BLaER1 (cell line): ENCODE measurements at regions not wholly inside any gene's neighbourhood (a gene's known extent, or its start where the extent isn't known, plus 50 kb on each side); places are given as distances from the start of the nearest gene placed in this dataset.
A peak's percentile ranks its signal among the peaks of the same experiment; 100 is the strongest.

Experiments
- H3K27ac ChIP-seq: shearing (Covaris generic); formaldehyde crosslinking; 2 replicates; pipeline ENCODE4 v1.8.1; 2022
- H3K27me3 ChIP-seq: shearing (Covaris generic); formaldehyde crosslinking; 2 replicates; pipeline ENCODE4 v1.8.1; 2022
- H3K36me3 ChIP-seq: shearing (Covaris generic); formaldehyde crosslinking; 2 replicates; pipeline ENCODE4 v1.8.1; 2022
- H3K4me1 ChIP-seq: shearing (Covaris generic); formaldehyde crosslinking; 2 replicates; pipeline ENCODE4 v1.8.1; 2022
- H3K4me2 ChIP-seq: shearing (Covaris generic); formaldehyde crosslinking; 2 replicates; pipeline ENCODE4 v1.8.1; 2022
- H3K4me3 ChIP-seq: shearing (Covaris generic); formaldehyde crosslinking; 2 replicates; pipeline ENCODE4 v1.8.1; 2022
- H3K9ac ChIP-seq: shearing (Covaris generic); formaldehyde crosslinking; 2 replicates; pipeline ENCODE4 v1.8.1; 2022
- H3K9me3 ChIP-seq: shearing (Covaris generic); formaldehyde crosslinking; 2 replicates; pipeline ENCODE4 v1.8.1; 2022
- H4K20me1 ChIP-seq: shearing (Covaris generic); formaldehyde crosslinking; 2 replicates; pipeline ENCODE4 v1.8.1; 2022
- Cebpa-rat ChIP-seq: shearing (Covaris generic); IDR thresholded peaks from 2 replicates; pipeline ENCODE4 v1.8.1; 2022

- H3K36me3 ChIP-seq = no peaks in the 10 kb centered on the region
- TF ChIP-seq Cebpa-rat = no peak
- H3K9me3 ChIP-seq = peaks cover 31% of the 10 kb centered on the region; the same call in 1 of the 2 replicates
- H3K27me3 ChIP-seq = no peaks in the 10 kb centered on the region
- H3K4me3 ChIP-seq = no peak overlapping the region
- H3K9ac ChIP-seq = no peak overlapping the region
- no peak overlapping the region for H3K27ac ChIP-seq
- H3K4me1 ChIP-seq = no peaks in the 10 kb centered on the region
- no peaks in the 10 kb centered on the region for H4K20me1 ChIP-seq
- H3K4me2 ChIP-seq = no peak overlapping the region
Measured at GRCh38 chr13:22423261-22423660, 752.4 kb downstream of the FGF9 start.

GRCh38 chr13:22425087-22425486 lies 754.2 kb downstream of the FGF9 start:
- no peaks in the 10 kb centered on the region for H4K20me1 ChIP-seq
- TF ChIP-seq Cebpa-rat = no peak
- no peak overlapping the region for H3K4me2 ChIP-seq
- no peaks in the 10 kb centered on the region for H3K27me3 ChIP-seq
- no peak overlapping the region for H3K27ac ChIP-seq
- H3K9me3 ChIP-seq = peaks cover 27% of the 10 kb centered on the region
- H3K36me3 ChIP-seq = no peaks in the 10 kb centered on the region
- no peak overlapping the region for H3K9ac ChIP-seq
- no peak overlapping the region for H3K4me3 ChIP-seq
- H3K4me1 ChIP-seq = no peaks in the 10 kb centered on the region

DNA sequence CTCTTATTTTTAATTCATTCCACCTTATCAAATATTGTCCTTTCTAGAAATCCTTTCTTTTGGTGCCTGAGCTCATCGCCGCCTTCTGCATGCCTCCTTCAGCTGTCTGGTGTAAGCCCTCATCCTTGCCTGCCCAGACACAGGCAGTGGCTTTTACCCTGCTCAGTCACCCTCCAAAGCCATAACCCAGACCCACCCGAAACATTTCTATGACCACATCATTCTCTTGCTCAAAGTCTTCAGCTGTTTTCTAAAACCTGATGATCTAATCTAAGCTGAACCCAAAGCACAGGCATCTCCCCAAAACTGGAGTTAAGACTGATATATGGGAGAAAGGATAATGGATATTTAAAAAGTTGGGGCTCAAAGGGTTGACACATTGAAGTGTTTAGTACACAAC lies 753.7 kb upstream of the SGCG start:
- no peak overlapping the region for H3K4me2 ChIP-seq
- H4K20me1 ChIP-seq = no peaks in the 10 kb centered on the region
- no peak overlapping the region for H3K27ac ChIP-seq
- H3K4me3 ChIP-seq = no peak overlapping the region
- no peaks in the 10 kb centered on the region for H3K36me3 ChIP-seq
- H3K4me1 ChIP-seq = no peaks in the 10 kb centered on the region
- peaks cover 21% of the 10 kb centered on the region for H3K9me3 ChIP-seq
- no peak for TF ChIP-seq Cebpa-rat
- no peak overlapping the region for H3K9ac ChIP-seq
- H3K27me3 ChIP-seq = no peaks in the 10 kb centered on the region

DNA sequence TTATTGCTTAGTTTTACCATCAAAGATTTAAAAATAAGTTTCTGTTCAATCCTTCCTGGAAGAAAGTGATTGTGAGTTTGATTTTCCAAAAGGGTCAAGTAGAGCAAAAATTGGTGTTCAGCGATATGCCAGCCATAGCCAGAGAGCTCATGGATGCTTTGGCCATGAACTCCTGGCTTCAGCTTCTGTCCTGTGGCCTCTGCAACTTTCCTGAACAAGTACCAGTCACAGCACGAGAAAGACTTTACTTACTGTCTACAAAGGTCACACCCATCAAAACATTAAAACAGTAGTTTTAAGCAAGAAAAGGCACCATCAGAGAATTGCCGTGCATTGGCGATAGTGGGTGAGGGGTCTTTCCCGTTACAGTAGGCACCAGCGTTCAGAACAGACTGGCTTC lies 753.0 kb upstream of the SGCG start:
- H3K9ac ChIP-seq = no peak overlapping the region
- H3K27ac ChIP-seq = no peak overlapping the region
- no peaks in the 10 kb centered on the region for H3K36me3 ChIP-seq
- H3K4me1 ChIP-seq = 0 out of 2 replicates have a peak, but pooled peaks cover 6% of the 10 kb centered on the region
- no peaks in the 10 kb centered on the region for H4K20me1 ChIP-seq
- H3K9me3 ChIP-seq = peaks cover 29% of the 10 kb centered on the region
- H3K4me2 ChIP-seq = no peak overlapping the region
- H3K4me3 ChIP-seq = no peak overlapping the region
- no peak for TF ChIP-seq Cebpa-rat
- H3K27me3 ChIP-seq = no peaks in the 10 kb centered on the region

DNA sequence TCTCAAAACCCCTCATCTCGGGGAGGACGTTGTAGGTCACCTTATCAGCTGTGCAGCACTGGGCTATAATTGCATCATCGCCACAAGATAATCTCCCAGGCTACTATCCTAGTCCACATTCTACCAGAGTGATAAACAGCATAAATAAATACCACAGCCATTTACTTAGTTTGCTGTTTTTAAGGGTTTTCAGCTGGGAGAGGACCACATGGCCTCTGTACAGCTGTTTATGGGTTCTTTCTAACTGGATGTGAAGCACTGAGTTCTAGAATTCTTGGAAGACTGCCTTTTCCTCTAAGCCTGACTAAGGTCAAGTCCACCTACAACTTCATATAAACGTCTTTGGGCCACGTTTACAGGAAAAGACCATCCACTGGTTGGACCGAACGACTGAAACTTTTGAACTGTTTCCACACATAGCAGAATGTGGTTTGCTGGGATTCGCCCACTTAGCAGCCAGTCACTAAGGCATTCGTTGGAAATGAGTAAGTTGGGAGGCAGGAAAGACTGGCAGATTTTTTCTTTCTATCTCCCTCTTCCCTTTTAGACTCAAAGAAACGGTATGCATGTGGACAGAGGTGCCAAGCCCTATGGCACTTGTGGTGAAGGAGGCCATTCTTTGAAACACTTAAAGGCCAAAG lies 752.5 kb upstream of the SGCG start:
- Histone ChIP-seq H4K20me1 (no peaks in the 10 kb centered on the region), H3K4me3 (no peak overlapping the region), H3K27ac (peak overlapping the region; percentile 14; the same call in 1 of the 2 replicates), H3K27me3 (no peaks in the 10 kb centered on the region), H3K36me3 (no peaks in the 10 kb centered on the region; the same call in 1 of the 2 replicates), H3K4me1 (0 out of 2 replicates have a peak, but pooled peaks cover 6% of the 10 kb centered on the region), H3K4me2 (no peak overlapping the region), H3K9me3 (peaks cover 33% of the 10 kb centered on the region), H3K9ac (no peak overlapping the region)
- TF ChIP-seq Cebpa-rat = no peak

GRCh38 chr13:22432690-22433089 lies 748.1 kb upstream of the SGCG start:
- Histone ChIP-seq H3K9ac (no peak overlapping the region), H3K4me2 (no peak overlapping the region), H3K36me3 (no peaks in the 10 kb centered on the region; the same call in 1 of the 2 replicates), H4K20me1 (no peaks in the 10 kb centered on the region), H3K4me3 (no peak overlapping the region), H3K9me3 (peaks cover 53% of the 10 kb centered on the region), H3K27me3 (no peaks in the 10 kb centered on the region), H3K27ac (no peak overlapping the region), H3K4me1 (peaks cover 13% of the 10 kb centered on the region)
- no peak for TF ChIP-seq Cebpa-rat

DNA sequence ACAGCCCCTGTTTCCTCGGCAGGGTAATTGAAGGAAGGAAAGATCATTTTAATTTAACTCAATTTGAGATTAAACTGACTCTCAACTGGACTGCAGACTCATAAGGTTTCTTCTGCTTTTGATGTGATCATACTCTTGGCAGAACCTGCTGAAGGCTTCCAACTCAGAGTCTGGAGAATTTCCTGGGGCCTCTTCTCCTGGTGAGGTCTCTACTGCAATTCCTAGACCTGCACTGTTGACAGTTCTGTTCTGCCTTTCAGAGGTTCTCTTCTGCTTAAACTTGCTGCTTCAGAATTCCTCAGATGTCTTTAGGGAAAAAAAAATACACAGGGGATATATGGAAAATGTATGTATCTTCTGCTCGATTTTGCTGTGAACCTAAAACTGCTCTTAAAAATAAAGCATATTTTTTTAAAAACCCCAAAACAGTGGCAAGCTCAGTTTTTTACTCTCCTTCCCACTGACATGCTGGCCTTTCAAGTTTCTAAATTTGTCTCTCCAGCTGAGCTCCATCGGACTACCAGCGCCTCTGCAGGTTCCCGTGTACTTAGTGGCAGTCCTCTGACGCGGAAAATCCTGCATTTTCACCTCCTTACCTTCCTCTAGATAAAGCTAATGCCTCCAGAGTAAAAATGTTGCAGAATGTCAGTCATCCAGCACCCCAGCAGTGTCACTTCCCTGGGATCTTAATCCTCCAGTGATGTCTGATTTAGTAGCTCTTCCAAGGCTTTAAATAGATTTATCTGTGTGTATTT lies 733.5 kb upstream of the SGCG start:
- Histone ChIP-seq H3K4me1 (peaks cover 61% of the 10 kb centered on the region), H3K27me3 (no peaks in the 10 kb centered on the region), H3K36me3 (no peaks in the 10 kb centered on the region), H3K9me3 (peaks cover 24% of the 10 kb centered on the region), H3K4me2 (peak overlapping the region; percentile 60), H3K9ac (peak overlapping the region; percentile 69; the same call in 1 of the 2 replicates), H3K27ac (peak overlapping the region; percentile 95), H4K20me1 (no peaks in the 10 kb centered on the region), H3K4me3 (no peak overlapping the region)
- no peak for TF ChIP-seq Cebpa-rat

GRCh38 chr13:22449251-22449650 lies 731.5 kb upstream of the SGCG start:
- peaks cover 7% of the 10 kb centered on the region for H3K9me3 ChIP-seq
- TF ChIP-seq Cebpa-rat = no peak
- H3K4me1 ChIP-seq = peaks cover 80% of the 10 kb centered on the region
- H3K4me3 ChIP-seq = no peak overlapping the region
- no peaks in the 10 kb centered on the region for H3K36me3 ChIP-seq
- H3K27me3 ChIP-seq = no peaks in the 10 kb centered on the region
- peak overlapping the region; percentile 95 for H3K27ac ChIP-seq
- H3K4me2 ChIP-seq = peak overlapping the region; percentile 92
- no peaks in the 10 kb centered on the region for H4K20me1 ChIP-seq
- H3K9ac ChIP-seq = no peak overlapping the region

GRCh38 chr13:22451327-22451741 lies 729.4 kb upstream of the SGCG start:
- H4K20me1 ChIP-seq = no peaks in the 10 kb centered on the region
- no peaks in the 10 kb centered on the region for H3K27me3 ChIP-seq
- no peaks in the 10 kb centered on the region for H3K36me3 ChIP-seq
- peak overlapping the region; percentile 95 for H3K27ac ChIP-seq
- TF ChIP-seq Cebpa-rat = peak; percentile 100
- H3K4me3 ChIP-seq = peak overlapping the region; percentile 9; the same call in 1 of the 2 replicates
- peaks cover 96% of the 10 kb centered on the region for H3K4me1 ChIP-seq
- H3K4me2 ChIP-seq = peak overlapping the region; percentile 92
- H3K9ac ChIP-seq = peak overlapping the region; percentile 57
- H3K9me3 ChIP-seq = no peaks in the 10 kb centered on the region

- peak overlapping the region; percentile 95 for H3K27ac ChIP-seq
- no peaks in the 10 kb centered on the region for H4K20me1 ChIP-seq
- no peak for TF ChIP-seq Cebpa-rat
- peak overlapping the region; percentile 79 for H3K9ac ChIP-seq
- H3K9me3 ChIP-seq = peaks cover 30% of the 10 kb centered on the region
- peak overlapping the region; percentile 51 for H3K4me3 ChIP-seq
- H3K4me1 ChIP-seq = peaks cover 82% of the 10 kb centered on the region
- no peaks in the 10 kb centered on the region for H3K27me3 ChIP-seq
- H3K36me3 ChIP-seq = peaks cover 31% of the 10 kb centered on the region
- H3K4me2 ChIP-seq = peak overlapping the region; percentile 92
Measured at GRCh38 chr13:22454586-22454985, 726.2 kb upstream of the SGCG start.
